ENCODE measurements at regions not wholly inside any gene's neighbourhood (a gene's known extent, or its start where the extent isn't known, plus 50 kb on each side); places are given as distances from the start of the nearest gene placed in this dataset.

DNA sequence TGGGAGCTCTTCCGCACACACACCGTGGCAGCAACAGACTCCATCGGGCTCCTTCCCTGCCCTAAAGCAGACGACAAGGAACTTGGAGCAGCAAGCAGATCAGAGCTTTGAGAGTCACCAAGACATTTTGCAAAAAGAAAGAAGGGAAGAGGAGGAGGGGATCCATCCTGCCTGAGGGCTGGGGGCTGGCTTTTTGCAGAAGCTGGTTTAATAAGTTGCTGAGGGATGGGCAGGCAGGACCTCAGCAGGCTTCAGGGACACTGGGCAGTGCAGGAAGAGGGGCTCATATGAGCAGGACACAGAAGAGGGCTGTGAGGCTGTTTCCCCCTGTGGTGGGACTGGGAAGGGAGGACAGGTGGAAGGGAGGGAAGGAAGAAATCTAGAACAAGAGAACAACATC lies 133.4 kb upstream of the GSC start (continued):
- TF ChIP-seq, protein P1, sequence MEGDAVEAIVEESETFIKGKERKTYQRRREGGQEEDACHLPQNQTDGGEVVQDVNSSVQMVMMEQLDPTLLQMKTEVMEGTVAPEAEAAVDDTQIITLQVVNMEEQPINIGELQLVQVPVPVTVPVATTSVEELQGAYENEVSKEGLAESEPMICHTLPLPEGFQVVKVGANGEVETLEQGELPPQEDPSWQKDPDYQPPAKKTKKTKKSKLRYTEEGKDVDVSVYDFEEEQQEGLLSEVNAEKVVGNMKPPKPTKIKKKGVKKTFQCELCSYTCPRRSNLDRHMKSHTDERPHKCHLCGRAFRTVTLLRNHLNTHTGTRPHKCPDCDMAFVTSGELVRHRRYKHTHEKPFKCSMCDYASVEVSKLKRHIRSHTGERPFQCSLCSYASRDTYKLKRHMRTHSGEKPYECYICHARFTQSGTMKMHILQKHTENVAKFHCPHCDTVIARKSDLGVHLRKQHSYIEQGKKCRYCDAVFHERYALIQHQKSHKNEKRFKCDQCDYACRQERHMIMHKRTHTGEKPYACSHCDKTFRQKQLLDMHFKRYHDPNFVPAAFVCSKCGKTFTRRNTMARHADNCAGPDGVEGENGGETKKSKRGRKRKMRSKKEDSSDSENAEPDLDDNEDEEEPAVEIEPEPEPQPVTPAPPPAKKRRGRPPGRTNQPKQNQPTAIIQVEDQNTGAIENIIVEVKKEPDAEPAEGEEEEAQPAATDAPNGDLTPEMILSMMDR (IDR thresholded peaks at IDR 0.05 in 2 of 3, conservative IDR thresholded peaks at IDR 0.05 in 1 of 3; ENCODE audit: control insufficient read depth in 2 of 3, extremely low read depth in 1 of 3, insufficient read depth in 1 of 3, low read depth in 3 of 3, low read length in 3 of 3): no peak
- TF ChIP-seq SP1 (IDR thresholded peaks at IDR 0.05; ENCODE audit: low read depth, low read length): no peak

DNA sequence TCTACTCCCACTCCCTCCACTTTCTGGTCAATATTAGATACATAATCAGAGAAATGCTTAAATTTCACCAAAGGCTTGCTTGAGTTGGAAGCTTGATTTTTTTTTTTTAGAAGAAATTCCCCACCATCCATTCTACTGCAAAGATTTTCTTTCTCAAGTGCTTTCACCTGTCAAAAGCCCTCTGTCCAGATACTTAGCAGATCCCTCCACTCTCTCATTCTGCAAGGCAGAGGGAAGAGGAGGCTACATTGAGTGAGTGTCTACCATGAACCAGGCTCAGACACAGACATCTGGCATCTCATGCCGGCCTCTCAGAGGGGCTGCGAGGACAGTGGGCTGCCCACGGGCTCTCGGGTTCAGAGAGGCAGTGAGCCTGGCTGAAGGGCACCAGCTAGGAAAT lies 127.6 kb upstream of the GSC start:
- no TSS peak for BruUV-seq (replicated peaks)
- no peaks in the 10 kb centered on the region for H3K36me3 ChIP-seq (ENCODE audit: control insufficient read depth in 2 of 2, insufficient read depth in 2 of 2, low read length in 1 of 2)
- H3K9ac ChIP-seq (ENCODE audit: control insufficient read depth, insufficient read depth, low read length): no peak overlapping the region
- SMC1A ChIA-PET (ENCODE audit: uncharacterized antibody, unreplicated experiment): no interaction called here
- no peak overlapping the region for H3K4me3 ChIP-seq
- WGBS (ENCODE audit: insufficient coverage, insufficient replicate concordance, low lambda C conversion rate, missing lambda C conversion rate): 44% methylated on average over 4 of the region's 4 CpGs
- H3K4me1 ChIP-seq (ENCODE audit: control insufficient read depth, insufficient read depth, low read length): no peaks in the 10 kb centered on the region
- no peak overlapping the region for H3K4me2 ChIP-seq (ENCODE audit: control insufficient read depth, insufficient read depth)
- POLR2A ChIA-PET: no interaction called here
- in situ Hi-C loops (cut with MboI) (no loop called here), intact Hi-C loops (cut with micrococcal nuclease; ENCODE audit: unreplicated experiment) (no loop called here)
- H3K9me3 ChIP-seq (replicated peaks; ENCODE audit: control insufficient read depth, insufficient read depth, low read length): no peaks in the 10 kb centered on the region
- no peak for FAIRE-seq
- H4K20me1 ChIP-seq (ENCODE audit: control insufficient read depth, insufficient read depth): no peaks in the 10 kb centered on the region
- no peak for DNase-seq (ENCODE audit: low read depth, low spot score)
- no peak overlapping the region for H3K27ac ChIP-seq (ENCODE audit: control insufficient read depth, insufficient read depth)
- CTCF ChIA-PET: interaction anchor here (0.6 kb wide), 1 partner anchor 18 kb away, joined by 4 read pairs; no protein-coding TSS in a partner anchor
- RAD21 ChIA-PET (ENCODE audit: unreplicated experiment): no interaction called here
- ATAC-seq: no peak
- H2AFZ ChIP-seq (ENCODE audit: control insufficient read depth, low read depth, low read length): no peak overlapping the region
- no peak for TF ChIP-seq RAD21 (IDR thresholded peaks at IDR 0.05; ENCODE audit: insufficient read depth, low read depth, low read length)
- no peak for TF ChIP-seq GATAD2B (conservative IDR thresholded peaks at IDR 0.05; ENCODE audit: low read depth)
- no peak for TF ChIP-seq CREM (IDR thresholded peaks at IDR 0.05; ENCODE audit: low read depth)
- no peak for TF ChIP-seq TARDBP (IDR thresholded peaks at IDR 0.05; ENCODE audit: borderline replicate concordance)
- TF ChIP-seq BACH1 (IDR thresholded peaks at IDR 0.05; ENCODE audit: borderline replicate concordance): no peak
- TF ChIP-seq IKZF2 (IDR thresholded peaks at IDR 0.05): no peak
- TF ChIP-seq TCF12 (IDR thresholded peaks at IDR 0.05; ENCODE audit: low read depth, low read length): no peak
- TF ChIP-seq, protein P2, sequence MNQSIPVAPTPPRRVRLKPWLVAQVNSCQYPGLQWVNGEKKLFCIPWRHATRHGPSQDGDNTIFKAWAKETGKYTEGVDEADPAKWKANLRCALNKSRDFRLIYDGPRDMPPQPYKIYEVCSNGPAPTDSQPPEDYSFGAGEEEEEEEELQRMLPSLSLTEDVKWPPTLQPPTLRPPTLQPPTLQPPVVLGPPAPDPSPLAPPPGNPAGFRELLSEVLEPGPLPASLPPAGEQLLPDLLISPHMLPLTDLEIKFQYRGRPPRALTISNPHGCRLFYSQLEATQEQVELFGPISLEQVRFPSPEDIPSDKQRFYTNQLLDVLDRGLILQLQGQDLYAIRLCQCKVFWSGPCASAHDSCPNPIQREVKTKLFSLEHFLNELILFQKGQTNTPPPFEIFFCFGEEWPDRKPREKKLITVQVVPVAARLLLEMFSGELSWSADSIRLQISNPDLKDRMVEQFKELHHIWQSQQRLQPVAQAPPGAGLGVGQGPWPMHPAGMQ (IDR thresholded peaks at IDR 0.05; ENCODE audit: borderline replicate concordance): no peak
- TF ChIP-seq, protein P3, sequence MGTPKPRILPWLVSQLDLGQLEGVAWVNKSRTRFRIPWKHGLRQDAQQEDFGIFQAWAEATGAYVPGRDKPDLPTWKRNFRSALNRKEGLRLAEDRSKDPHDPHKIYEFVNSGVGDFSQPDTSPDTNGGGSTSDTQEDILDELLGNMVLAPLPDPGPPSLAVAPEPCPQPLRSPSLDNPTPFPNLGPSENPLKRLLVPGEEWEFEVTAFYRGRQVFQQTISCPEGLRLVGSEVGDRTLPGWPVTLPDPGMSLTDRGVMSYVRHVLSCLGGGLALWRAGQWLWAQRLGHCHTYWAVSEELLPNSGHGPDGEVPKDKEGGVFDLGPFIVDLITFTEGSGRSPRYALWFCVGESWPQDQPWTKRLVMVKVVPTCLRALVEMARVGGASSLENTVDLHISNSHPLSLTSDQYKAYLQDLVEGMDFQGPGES (IDR thresholded peaks at IDR 0.05): no peak
- no peaks in the 10 kb centered on the region for H3K79me2 ChIP-seq (ENCODE audit: control insufficient read depth, insufficient read depth, low read length)
- H3K27me3 ChIP-seq (replicated peaks in 1 of 2; ENCODE audit: control insufficient read depth in 2 of 2, insufficient read depth in 2 of 2, low read length in 1 of 2): no peaks in the 10 kb centered on the region; a peak in 2 of 4 replicates

Data from GM12878 (cell line).